GM21367 (cell line): ENCODE measurements at regions not wholly inside any gene's neighbourhood (a gene's known extent, or its start where the extent isn't known, plus 50 kb on each side); places are given as distances from the start of the nearest gene placed in this dataset.
"Not testable (repeated sequence)": the region's sequence is repeated elsewhere in the genome, so short reads cannot be mapped to it uniquely, and the experiment has no call there.

Experiments used
- ATAC-seq: cut with Tn5 transposase; IDR thresholded peaks from one replicate; pipeline ENCODE4 v1.9.1; 2021; ENCODE audit not compliant: unreplicated experiment

GRCh38 chr18:51519571-51519970 lies 322.1 kb upstream of the MEX3C start:
- ATAC-seq, result no peak

GRCh38 chr18:51520676-51521180 lies 323.2 kb upstream of the MEX3C start:
- no peak for ATAC-seq

GRCh38 chr18:51522338-51522737 lies 324.9 kb upstream of the MEX3C start:
- no peak for ATAC-seq

- ATAC-seq, result no peak
These were observed 325.3 kb upstream of the MEX3C start for GRCh38 chr18:51522821-51523220.

- no peak for ATAC-seq
These were observed 326.2 kb upstream of the MEX3C start for GRCh38 chr18:51523671-51524070.

- ATAC-seq, result no peak
These were observed 328.2 kb upstream of the MEX3C start for GRCh38 chr18:51525453-51526225.

- ATAC-seq, result no peak
These were observed 330.3 kb upstream of the MEX3C start for GRCh38 chr18:51527826-51528225.

- ATAC-seq, result no peak
These were observed 334.0 kb upstream of the MEX3C start for GRCh38 chr18:51531501-51531900.

- ATAC-seq, result no peak
These were observed 340.0 kb upstream of the MEX3C start for GRCh38 chr18:51537487-51537886.

- no peak for ATAC-seq
These were observed 343.1 kb upstream of the MEX3C start for GRCh38 chr18:51540562-51540961.

- ATAC-seq, result no peak
These were observed 343.7 kb upstream of the MEX3C start for GRCh38 chr18:51541230-51541629.

- no peak for ATAC-seq
These were observed 346.2 kb upstream of the MEX3C start for GRCh38 chr18:51543658-51544155.

- ATAC-seq, result no peak
These were observed 348.0 kb upstream of the MEX3C start for GRCh38 chr18:51545446-51545845.

GRCh38 chr18:51559198-51559901 lies 361.9 kb upstream of the MEX3C start:
- ATAC-seq, result no peak

- no peak for ATAC-seq
These were observed 362.4 kb upstream of the MEX3C start for GRCh38 chr18:51559902-51560287.

- no peak for ATAC-seq
These were observed 364.3 kb upstream of the MEX3C start for GRCh38 chr18:51561821-51562220.

GRCh38 chr18:51562866-51563265 lies 365.4 kb upstream of the MEX3C start:
- no peak for ATAC-seq

- ATAC-seq, result no peak
These were observed 365.9 kb upstream of the MEX3C start for GRCh38 chr18:51563396-51563795.

GRCh38 chr18:51568151-51568550 lies 370.7 kb upstream of the MEX3C start:
- no peak for ATAC-seq

GRCh38 chr18:51569153-51569552 lies 371.7 kb upstream of the MEX3C start:
- ATAC-seq, result no peak

GRCh38 chr18:51569561-51569960 lies 372.1 kb upstream of the MEX3C start:
- ATAC-seq, result no peak

GRCh38 chr18:51570071-51570470 lies 372.6 kb upstream of the MEX3C start:
- not testable (repeated sequence) for ATAC-seq
